ENCODE measurements at regions not wholly inside any gene's neighbourhood (a gene's known extent, or its start where the extent isn't known, plus 50 kb on each side); places are given as distances from the start of the nearest gene placed in this dataset.

DNA sequence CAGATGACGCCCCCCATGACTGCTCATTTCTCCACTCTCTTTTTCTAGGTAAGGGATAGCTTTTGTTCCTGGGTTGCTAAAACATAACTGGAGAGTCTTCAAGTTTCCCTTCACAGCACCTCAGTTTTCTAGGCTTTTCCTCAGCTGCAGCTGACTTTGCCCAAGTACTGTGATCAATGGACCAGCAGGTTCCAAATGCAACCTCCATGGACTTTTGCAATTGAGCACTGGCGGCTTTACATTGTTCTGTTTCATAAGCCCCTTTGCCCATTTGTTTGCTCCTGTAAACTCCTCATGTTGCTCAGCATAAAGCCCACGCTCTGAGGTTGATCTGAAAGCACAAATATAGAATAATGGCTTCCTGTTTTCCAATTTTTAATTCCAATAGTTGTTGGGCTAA is 291.6 kb downstream of the IRS1 start (continued):
- no peak for TF ChIP-seq CREB1 (CRISPR knock-in tag; IDR thresholded peaks at IDR 0.05; ENCODE audit: low read depth)

DNA sequence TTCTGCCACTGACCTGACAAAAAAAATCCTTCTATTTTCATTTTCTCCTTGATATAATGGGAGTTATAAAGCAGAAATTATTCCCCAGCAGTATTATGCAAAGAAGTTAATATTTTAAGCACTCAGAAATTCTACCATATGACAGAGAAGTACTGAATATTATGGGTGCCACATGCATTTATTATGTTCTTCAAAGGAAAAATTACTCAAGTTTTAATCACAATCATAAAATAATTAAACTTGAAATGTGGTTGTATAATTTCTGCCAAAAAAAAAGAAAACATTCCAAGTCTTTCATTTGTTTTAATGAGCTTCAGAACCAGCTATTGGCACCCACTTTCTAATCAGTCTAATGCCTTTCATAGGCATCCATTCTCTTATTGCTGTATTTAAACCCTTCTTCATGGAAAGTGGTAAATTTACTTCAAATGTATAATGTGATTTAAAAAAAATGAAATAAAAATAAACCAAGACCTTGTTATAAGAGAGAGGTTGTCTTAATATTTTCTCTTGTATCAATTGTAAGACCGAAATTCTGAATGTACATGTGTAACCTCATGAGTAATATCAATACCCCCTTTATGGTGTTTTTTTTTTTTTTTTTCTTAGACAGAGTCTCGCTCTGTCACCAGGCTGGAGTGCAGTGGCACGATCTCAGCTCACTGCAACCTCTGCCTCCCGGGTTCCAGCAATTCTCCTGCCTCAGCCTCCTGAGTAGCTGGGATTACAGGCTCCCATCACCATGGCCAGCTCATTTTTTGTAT is 302.3 kb downstream of the IRS1 start:
- H3K79me2 ChIP-seq (replicated peaks; ENCODE audit: insufficient read depth) = no peaks in the 10 kb centered on the region
- no peaks in the 10 kb centered on the region for H3F3A ChIP-seq (replicated peaks; ENCODE audit: low read depth)
- H3K4me1 Mint-ChIP-seq = peaks cover 11% of the 10 kb centered on the region; the same call in 2 of the 3 replicates
- H3K9me2 ChIP-seq (ENCODE audit: insufficient read depth) = 0 out of 2 replicates have a peak, but pooled peaks cover 7% of the 10 kb centered on the region
- H3K4me3 Mint-ChIP-seq = no peak overlapping the region
- H3K27ac ChIP-seq (ENCODE audit: low read depth) = no peak overlapping the region
- no peaks in the 10 kb centered on the region for H3K36me3 Mint-ChIP-seq (ENCODE audit: low read depth)
- no peaks in the 10 kb centered on the region for H3K36me3 ChIP-seq (ENCODE audit: insufficient read depth)
- ATAC-seq (no peak), DNase-seq (ENCODE audit: low spot score) (no peak)
- no peaks in the 10 kb centered on the region for H3K4me1 ChIP-seq (ENCODE audit: insufficient read depth)
- peaks cover under 1% of the 10 kb centered on the region; the same call in 1 of the 3 replicates for H3K9me3 Mint-ChIP-seq
- no peaks in the 10 kb centered on the region for H4K20me1 ChIP-seq (replicated peaks; ENCODE audit: insufficient read depth)
- no peaks in the 10 kb centered on the region for H3K27me3 ChIP-seq (ENCODE audit: insufficient read depth)
- H3K4me3 ChIP-seq = no peak overlapping the region
- no peaks in the 10 kb centered on the region for H3K27me3 Mint-ChIP-seq (ENCODE audit: insufficient read depth, low read depth, poor library complexity)
- no peak overlapping the region for H2AFZ ChIP-seq
- no peak overlapping the region for H3K27ac Mint-ChIP-seq
- no peak overlapping the region for H3K4me2 ChIP-seq
- TF ChIP-seq EZH2 (IDR thresholded peaks at IDR 0.05; ENCODE audit: low read depth, unreplicated experiment) = no peak
- TF ChIP-seq, protein P1, sequence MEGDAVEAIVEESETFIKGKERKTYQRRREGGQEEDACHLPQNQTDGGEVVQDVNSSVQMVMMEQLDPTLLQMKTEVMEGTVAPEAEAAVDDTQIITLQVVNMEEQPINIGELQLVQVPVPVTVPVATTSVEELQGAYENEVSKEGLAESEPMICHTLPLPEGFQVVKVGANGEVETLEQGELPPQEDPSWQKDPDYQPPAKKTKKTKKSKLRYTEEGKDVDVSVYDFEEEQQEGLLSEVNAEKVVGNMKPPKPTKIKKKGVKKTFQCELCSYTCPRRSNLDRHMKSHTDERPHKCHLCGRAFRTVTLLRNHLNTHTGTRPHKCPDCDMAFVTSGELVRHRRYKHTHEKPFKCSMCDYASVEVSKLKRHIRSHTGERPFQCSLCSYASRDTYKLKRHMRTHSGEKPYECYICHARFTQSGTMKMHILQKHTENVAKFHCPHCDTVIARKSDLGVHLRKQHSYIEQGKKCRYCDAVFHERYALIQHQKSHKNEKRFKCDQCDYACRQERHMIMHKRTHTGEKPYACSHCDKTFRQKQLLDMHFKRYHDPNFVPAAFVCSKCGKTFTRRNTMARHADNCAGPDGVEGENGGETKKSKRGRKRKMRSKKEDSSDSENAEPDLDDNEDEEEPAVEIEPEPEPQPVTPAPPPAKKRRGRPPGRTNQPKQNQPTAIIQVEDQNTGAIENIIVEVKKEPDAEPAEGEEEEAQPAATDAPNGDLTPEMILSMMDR (conservative IDR thresholded peaks at IDR 0.05; ENCODE audit: low read depth in 2 of 2) = no peak
- no peak for TF ChIP-seq CREB1 (CRISPR knock-in tag; IDR thresholded peaks at IDR 0.05; ENCODE audit: low read depth)
- TF ChIP-seq ZNF331 (CRISPR knock-in tag; IDR thresholded peaks at IDR 0.05; ENCODE audit: low read depth) = no peak
- TF ChIP-seq ZNF114 (CRISPR knock-in tag; IDR thresholded peaks at IDR 0.05) = no peak
- no peak for TF ChIP-seq STAT1 (IDR thresholded peaks at IDR 0.05; ENCODE audit: unreplicated experiment)
- TF ChIP-seq POLR2AphosphoS5 (IDR thresholded peaks at IDR 0.05; ENCODE audit: low read depth) = no peak
- TF ChIP-seq, protein P2, sequence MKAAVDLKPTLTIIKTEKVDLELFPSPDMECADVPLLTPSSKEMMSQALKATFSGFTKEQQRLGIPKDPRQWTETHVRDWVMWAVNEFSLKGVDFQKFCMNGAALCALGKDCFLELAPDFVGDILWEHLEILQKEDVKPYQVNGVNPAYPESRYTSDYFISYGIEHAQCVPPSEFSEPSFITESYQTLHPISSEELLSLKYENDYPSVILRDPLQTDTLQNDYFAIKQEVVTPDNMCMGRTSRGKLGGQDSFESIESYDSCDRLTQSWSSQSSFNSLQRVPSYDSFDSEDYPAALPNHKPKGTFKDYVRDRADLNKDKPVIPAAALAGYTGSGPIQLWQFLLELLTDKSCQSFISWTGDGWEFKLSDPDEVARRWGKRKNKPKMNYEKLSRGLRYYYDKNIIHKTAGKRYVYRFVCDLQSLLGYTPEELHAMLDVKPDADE (IDR thresholded peaks at IDR 0.05) = no peak
- TF ChIP-seq, protein P3, sequence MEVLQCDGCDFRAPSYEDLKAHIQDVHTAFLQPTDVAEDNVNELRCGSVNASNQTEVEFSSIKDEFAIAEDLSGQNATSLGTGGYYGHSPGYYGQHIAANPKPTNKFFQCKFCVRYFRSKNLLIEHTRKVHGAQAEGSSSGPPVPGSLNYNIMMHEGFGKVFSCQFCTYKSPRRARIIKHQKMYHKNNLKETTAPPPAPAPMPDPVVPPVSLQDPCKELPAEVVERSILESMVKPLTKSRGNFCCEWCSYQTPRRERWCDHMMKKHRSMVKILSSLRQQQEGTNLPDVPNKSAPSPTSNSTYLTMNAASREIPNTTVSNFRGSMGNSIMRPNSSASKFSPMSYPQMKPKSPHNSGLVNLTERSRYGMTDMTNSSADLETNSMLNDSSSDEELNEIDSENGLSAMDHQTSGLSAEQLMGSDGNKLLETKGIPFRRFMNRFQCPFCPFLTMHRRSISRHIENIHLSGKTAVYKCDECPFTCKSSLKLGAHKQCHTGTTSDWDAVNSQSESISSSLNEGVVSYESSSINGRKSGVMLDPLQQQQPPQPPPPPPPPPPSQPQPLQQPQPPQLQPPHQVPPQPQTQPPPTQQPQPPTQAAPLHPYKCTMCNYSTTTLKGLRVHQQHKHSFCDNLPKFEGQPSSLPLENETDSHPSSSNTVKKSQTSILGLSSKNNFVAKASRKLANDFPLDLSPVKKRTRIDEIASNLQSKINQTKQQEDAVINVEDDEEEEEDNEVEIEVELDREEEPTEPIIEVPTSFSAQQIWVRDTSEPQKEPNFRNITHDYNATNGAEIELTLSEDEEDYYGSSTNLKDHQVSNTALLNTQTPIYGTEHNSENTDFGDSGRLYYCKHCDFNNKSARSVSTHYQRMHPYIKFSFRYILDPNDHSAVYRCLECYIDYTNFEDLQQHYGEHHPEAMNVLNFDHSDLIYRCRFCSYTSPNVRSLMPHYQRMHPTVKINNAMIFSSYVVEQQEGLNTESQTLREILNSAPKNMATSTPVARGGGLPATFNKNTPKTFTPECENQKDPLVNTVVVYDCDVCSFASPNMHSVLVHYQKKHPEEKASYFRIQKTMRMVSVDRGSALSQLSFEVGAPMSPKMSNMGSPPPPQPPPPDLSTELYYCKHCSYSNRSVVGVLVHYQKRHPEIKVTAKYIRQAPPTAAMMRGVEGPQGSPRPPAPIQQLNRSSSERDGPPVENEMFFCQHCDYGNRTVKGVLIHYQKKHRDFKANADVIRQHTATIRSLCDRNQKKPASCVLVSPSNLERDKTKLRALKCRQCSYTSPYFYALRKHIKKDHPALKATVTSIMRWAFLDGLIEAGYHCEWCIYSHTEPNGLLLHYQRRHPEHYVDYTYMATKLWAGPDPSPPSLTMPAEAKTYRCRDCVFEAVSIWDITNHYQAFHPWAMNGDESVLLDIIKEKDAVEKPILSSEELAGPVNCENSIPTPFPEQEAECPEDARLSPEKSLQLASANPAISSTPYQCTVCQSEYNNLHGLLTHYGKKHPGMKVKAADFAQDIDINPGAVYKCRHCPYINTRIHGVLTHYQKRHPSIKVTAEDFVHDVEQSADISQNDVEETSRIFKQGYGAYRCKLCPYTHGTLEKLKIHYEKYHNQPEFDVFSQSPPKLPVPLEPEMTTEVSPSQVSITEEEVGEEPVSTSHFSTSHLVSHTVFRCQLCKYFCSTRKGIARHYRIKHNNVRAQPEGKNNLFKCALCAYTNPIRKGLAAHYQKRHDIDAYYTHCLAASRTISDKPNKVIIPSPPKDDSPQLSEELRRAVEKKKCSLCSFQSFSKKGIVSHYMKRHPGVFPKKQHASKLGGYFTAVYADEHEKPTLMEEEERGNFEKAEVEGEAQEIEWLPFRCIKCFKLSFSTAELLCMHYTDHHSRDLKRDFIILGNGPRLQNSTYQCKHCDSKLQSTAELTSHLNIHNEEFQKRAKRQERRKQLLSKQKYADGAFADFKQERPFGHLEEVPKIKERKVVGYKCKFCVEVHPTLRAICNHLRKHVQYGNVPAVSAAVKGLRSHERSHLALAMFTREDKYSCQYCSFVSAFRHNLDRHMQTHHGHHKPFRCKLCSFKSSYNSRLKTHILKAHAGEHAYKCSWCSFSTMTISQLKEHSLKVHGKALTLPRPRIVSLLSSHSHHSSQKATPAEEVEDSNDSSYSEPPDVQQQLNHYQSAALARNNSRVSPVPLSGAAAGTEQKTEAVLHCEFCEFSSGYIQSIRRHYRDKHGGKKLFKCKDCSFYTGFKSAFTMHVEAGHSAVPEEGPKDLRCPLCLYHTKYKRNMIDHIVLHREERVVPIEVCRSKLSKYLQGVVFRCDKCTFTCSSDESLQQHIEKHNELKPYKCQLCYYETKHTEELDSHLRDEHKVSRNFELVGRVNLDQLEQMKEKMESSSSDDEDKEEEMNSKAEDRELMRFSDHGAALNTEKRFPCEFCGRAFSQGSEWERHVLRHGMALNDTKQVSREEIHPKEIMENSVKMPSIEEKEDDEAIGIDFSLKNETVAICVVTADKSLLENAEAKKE (CRISPR knock-in tag; IDR thresholded peaks at IDR 0.05) = no peak
- no peak for TF ChIP-seq EZH2phosphoT487 (IDR thresholded peaks at IDR 0.05; ENCODE audit: unreplicated experiment)
- TF ChIP-seq JUNB (IDR thresholded peaks at IDR 0.05; ENCODE audit: unreplicated experiment) = no peak
- TF ChIP-seq NANOG (IDR thresholded peaks at IDR 0.05; ENCODE audit: borderline replicate concordance) = no peak
